A549 (cell line): ENCODE measurements at regions not wholly inside any gene's neighbourhood (a gene's known extent, or its start where the extent isn't known, plus 50 kb on each side); places are given as distances from the start of the nearest gene placed in this dataset.

Source experiments
- ATAC-seq, 2 experiments: fragments of 200-7000 bp in 1 of 2; fragments of >200 bp in 1 of 2; cut with Nextera tagmentation in 1 of 2; cut with Tn5 transposase in 1 of 2; 3 replicates each; pipeline versions ENCODE4 v1.8.0 to v1.9.1; 2018 to 2020; ENCODE audit warnings: mild to moderate bottlenecking in 1 of 2, moderate library complexity in 1 of 2
- CTCF ChIA-PET: fragments of 300-600 bp; sonication (Branson Sonifier 250); formaldehyde crosslinking; extraction: SDS; loops from one replicate; lab custom pipeline; 2021; ENCODE audit warnings: antibody characterized with exemption, inconsistent platforms; lab: Yijun Ruan, JAX
- POLR2A ChIA-PET: fragments of 350-600 bp; formaldehyde crosslinking; extraction: SDS; loops from one replicate; lab custom pipeline; 2021; ENCODE audit warnings: antibody characterized with exemption, inconsistent platforms; lab: Yijun Ruan, JAX
- DNase-seq, 2 experiments: peaks; one replicate each; pipeline versions ENCODE4 v3.0.0 to v3.0.0-alpha.2; 2011 to 2016; ENCODE audit warnings: low read depth in 1 of 2, low spot score in 1 of 2
- FAIRE-seq: peaks from 2 replicates; lab custom pipeline; 2011; peaks lifted over from hg19 to GRCh38; lab: Jason Lieb, UNC
- H3K27ac ChIP-seq, 2 experiments: fragments of >200 bp; sonication (Bioruptor Twin); formaldehyde crosslinking; 3 replicates each; pipeline ENCODE4 v1.5.1; 2016 to 2017
- H3K4me1 ChIP-seq: fragments of >200 bp; sonication (Bioruptor Twin); formaldehyde crosslinking; 3 replicates; pipeline ENCODE4 v1.6.1; 2016
- H3K4me2 ChIP-seq: fragments of >200 bp; sonication (Bioruptor Twin); formaldehyde crosslinking; 3 replicates; pipeline ENCODE4 v1.6.1; 2016
- H3K4me3 ChIP-seq: fragments of >200 bp; sonication (Bioruptor Twin); formaldehyde crosslinking; 3 replicates; pipeline ENCODE4 v1.5.1; 2016
- H3K9me3 ChIP-seq: fragments of >200 bp; sonication (Bioruptor Twin); formaldehyde crosslinking; 3 replicates; pipeline ENCODE4 v1.6.1; 2016
- BCL3 ChIP-seq: fragments of >200 bp; sonication (Bioruptor Twin); formaldehyde crosslinking; IDR thresholded peaks from 3 replicates; pipeline ENCODE4 v1.6.1; 2016
- CBX2 ChIP-seq: fragments of 200-600 bp; sonication (generic); IDR thresholded peaks from 2 replicates; pipeline ENCODE4 v1.6.1; 2016; ENCODE audit warnings: low read depth, mild to moderate bottlenecking, borderline replicate concordance
- CEBPB ChIP-seq, 2 experiments: fragments of >200 bp in 1 of 2; sonication (Bioruptor Twin) in 1 of 2; formaldehyde crosslinking in 1 of 2; IDR thresholded peaks; 2 replicates each; pipeline ENCODE4 v1.6.1; 2012 to 2016
- CHD2 ChIP-seq: fragments of 150-350 bp; IDR thresholded peaks from 2 replicates; pipeline ENCODE4 v1.6.1; 2014; ENCODE audit warnings: low read length; ENCODE audit not compliant: partially characterized antibody
- EHF ChIP-seq: fragments of 250-450 bp; sonication (Bioruptor Pico); IDR thresholded peaks from 2 replicates; pipeline ENCODE4 v1.5.0; 2020; ENCODE audit warnings: mild to moderate bottlenecking
- ESRRA ChIP-seq: fragments of 150-350 bp; IDR thresholded peaks from 2 replicates; pipeline ENCODE4 v1.6.1; 2014; ENCODE audit warnings: mild to moderate bottlenecking, low read length, borderline replicate concordance
- FOSB ChIP-seq: fragments of 250-450 bp; sonication (Bioruptor Pico); IDR thresholded peaks from 2 replicates; pipeline ENCODE4 v1.5.0; 2020; ENCODE audit warnings: mild to moderate bottlenecking, moderate library complexity
- GATA3 ChIP-seq: IDR thresholded peaks from 2 replicates; pipeline ENCODE4 v1.6.1; 2012; ENCODE audit warnings: borderline replicate concordance
- HES2 ChIP-seq: fragments of >200 bp; sonication (Bioruptor Twin); formaldehyde crosslinking; IDR thresholded peaks from 2 replicates; pipeline ENCODE4 v1.6.1; 2016
- HOXA7 ChIP-seq: fragments of 250-450 bp; sonication (Bioruptor Pico); IDR thresholded peaks from 2 replicates; pipeline ENCODE4 v1.5.0; 2020; ENCODE audit warnings: mild to moderate bottlenecking, moderate library complexity
- JUNB ChIP-seq: fragments of >200 bp; sonication (Bioruptor Twin); formaldehyde crosslinking; IDR thresholded peaks from 2 replicates; pipeline ENCODE4 v1.6.1; 2016
- KDM1A ChIP-seq: fragments of 200-600 bp; sonication (generic); IDR thresholded peaks from 2 replicates; pipeline ENCODE4 v1.6.1; 2016; ENCODE audit warnings: low read depth, mild to moderate bottlenecking
- KDM5A ChIP-seq: fragments of 200-600 bp; sonication (generic); IDR thresholded peaks from 2 replicates; pipeline ENCODE4 v1.6.1; 2016; ENCODE audit warnings: antibody characterized with exemption, mild to moderate bottlenecking
- NFE2L2 ChIP-seq: fragments of 150-350 bp; conservative IDR thresholded peaks from 2 replicates; pipeline ENCODE4 v1.6.1; 2014; ENCODE audit warnings: low read length
- POLR2A ChIP-seq: IDR thresholded peaks from 2 replicates; pipeline ENCODE4 v1.6.1; 2012; ENCODE audit warnings: mild to moderate bottlenecking, low read length
- RCOR1 ChIP-seq: fragments of 150-350 bp; IDR thresholded peaks from 2 replicates; pipeline ENCODE4 v1.6.1; 2014; ENCODE audit warnings: antibody characterized with exemption, low read length, low read depth
- SMC3 ChIP-seq: fragments of >200 bp; sonication (Bioruptor Twin); formaldehyde crosslinking; IDR thresholded peaks from 3 replicates; pipeline ENCODE4 v1.6.1; 2018; ENCODE audit warnings: inconsistent platforms
- SREBF2 ChIP-seq: fragments of 450-650 bp; IDR thresholded peaks from 2 replicates; pipeline ENCODE4 v1.6.1; 2014; ENCODE audit warnings: mild to moderate bottlenecking, moderate library complexity
- USF2 ChIP-seq: fragments of 450-650 bp; IDR thresholded peaks from 2 replicates; pipeline ENCODE4 v1.6.1; 2014; ENCODE audit warnings: antibody characterized with exemption
- ZNF302 ChIP-seq: fragments of 250-450 bp; sonication (Bioruptor Pico); IDR thresholded peaks from 2 replicates; pipeline ENCODE4 v1.9.0; 2021; ENCODE audit warnings: inconsistent platforms, mild to moderate bottlenecking, moderate library complexity
- WGBS: methylation state at CpG from one replicate; pipeline ENCODE4 v1.1.6; 2017; ENCODE audit errors: missing lambda C conversion rate; 5-methylcytosine and 5-hydroxymethylcytosine counted together
- TF ChIP-seq, protein P1 (sequence below): fragments of 150-350 bp; IDR thresholded peaks from 2 replicates; pipeline ENCODE4 v1.6.1; 2014; ENCODE audit warnings: low read depth, mild to moderate bottlenecking, low read length
- TF ChIP-seq, protein P2 (sequence below): fragments of 250-450 bp; sonication (Bioruptor Pico); IDR thresholded peaks from 2 replicates; pipeline ENCODE4 v1.5.0; 2020; ENCODE audit warnings: low read depth, mild to moderate bottlenecking, moderate library complexity

DNA sequence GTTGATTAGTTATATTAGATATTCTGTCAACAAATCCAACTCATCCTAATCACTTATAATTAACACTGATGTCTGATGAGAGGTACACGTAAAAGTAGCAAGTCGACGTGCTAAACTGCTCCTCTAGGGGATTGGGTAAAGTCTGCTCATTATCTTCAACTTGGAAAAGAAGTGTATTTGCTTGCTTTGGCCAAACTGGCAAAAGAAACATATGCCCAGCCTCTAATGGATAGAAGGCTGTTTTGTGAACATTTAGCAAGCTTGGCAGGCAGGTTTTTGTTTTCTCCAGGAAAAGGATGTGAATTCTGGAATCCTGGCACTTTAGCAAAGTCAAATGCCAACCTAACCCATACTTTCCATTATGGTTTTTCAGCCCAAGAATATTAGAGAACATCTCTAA lies 264.8 kb downstream of the TBL1XR1 start:
- Histone ChIP-seq H3K27ac (no peak overlapping the region), H3K9me3 (no peaks in the 10 kb centered on the region), H3K4me3 (no peak overlapping the region)
- no peak for DNase-seq
- TF ChIP-seq, protein P1, sequence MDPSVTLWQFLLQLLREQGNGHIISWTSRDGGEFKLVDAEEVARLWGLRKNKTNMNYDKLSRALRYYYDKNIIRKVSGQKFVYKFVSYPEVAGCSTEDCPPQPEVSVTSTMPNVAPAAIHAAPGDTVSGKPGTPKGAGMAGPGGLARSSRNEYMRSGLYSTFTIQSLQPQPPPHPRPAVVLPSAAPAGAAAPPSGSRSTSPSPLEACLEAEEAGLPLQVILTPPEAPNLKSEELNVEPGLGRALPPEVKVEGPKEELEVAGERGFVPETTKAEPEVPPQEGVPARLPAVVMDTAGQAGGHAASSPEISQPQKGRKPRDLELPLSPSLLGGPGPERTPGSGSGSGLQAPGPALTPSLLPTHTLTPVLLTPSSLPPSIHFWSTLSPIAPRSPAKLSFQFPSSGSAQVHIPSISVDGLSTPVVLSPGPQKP = no peak
- no peak for TF ChIP-seq KDM5A
- TF ChIP-seq, all 56 proteins: peak for 0
- ATAC-seq (no peak), FAIRE-seq (no peak)
- ChIA-PET CTCF (interaction anchor here (0.6 kb wide), 1 partner anchor 1391 kb away, joined by 3 read pairs; no protein-coding TSS in a partner anchor), POLR2A (no interaction called here)
- WGBS = 53% methylated on average over 3 of the region's 3 CpGs
- Histone ChIP-seq H3K4me2 (no peak overlapping the region), H3K4me1 (no peaks in the 10 kb centered on the region)

- Histone ChIP-seq H3K4me1 (no peaks in the 10 kb centered on the region), H3K9me3 (no peaks in the 10 kb centered on the region), H3K4me2 (no peak overlapping the region), H3K27ac (no peak overlapping the region)
- no peak for FAIRE-seq
- CTCF ChIA-PET = interaction anchor here (0.6 kb wide), 1 partner anchor 1391 kb away, joined by 3 read pairs; no protein-coding TSS in a partner anchor
- DNase-seq = no peak
- 43% methylated on average over 2 of the region's 2 CpGs for WGBS
- TF ChIP-seq CEBPB (IDR thresholded peaks at IDR 0.05) (no peak), EHF (CRISPR knock-in tag) (no peak), ESRRA (no peak), GATA3 (no peak), FOSB (CRISPR knock-in tag) (no peak), CBX2 (no peak), RCOR1 (no peak), SREBF2 (no peak), SMC3 (no peak), JUNB (no peak), BCL3 (no peak)
- TF ChIP-seq, protein P1 = no peak
- TF ChIP-seq, protein P2, sequence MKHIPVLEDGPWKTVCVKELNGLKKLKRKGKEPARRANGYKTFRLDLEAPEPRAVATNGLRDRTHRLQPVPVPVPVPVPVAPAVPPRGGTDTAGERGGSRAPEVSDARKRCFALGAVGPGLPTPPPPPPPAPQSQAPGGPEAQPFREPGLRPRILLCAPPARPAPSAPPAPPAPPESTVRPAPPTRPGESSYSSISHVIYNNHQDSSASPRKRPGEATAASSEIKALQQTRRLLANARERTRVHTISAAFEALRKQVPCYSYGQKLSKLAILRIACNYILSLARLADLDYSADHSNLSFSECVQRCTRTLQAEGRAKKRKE (CRISPR knock-in tag) = no peak
- TF ChIP-seq, all 56 proteins: peak for 0
- H3K4me3 ChIP-seq = no peak overlapping the region
- POLR2A ChIA-PET = no interaction called here
- no peak for ATAC-seq
Measured at GRCh38 chr3:176931991-176932390, 265.3 kb downstream of the TBL1XR1 start.

DNA sequence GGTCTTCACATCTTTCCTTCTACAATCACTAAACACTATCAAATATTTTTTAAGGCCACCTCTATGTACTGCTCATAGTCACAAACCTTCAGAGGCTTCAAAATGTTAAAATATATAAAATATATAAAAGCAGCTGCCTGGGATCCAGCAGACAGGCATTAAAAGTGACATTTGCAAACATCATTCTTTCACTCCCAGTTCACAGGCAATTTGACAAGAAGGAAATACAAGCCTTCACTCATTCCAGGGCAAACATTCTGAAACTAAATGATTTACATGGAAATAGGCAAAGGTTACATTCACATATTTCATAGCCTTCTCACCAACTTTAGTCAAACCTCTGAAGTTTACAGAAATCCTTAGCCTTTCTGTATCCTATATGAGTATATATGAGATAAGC lies 266.3 kb downstream of the TBL1XR1 start:
- Histone ChIP-seq H3K27ac (no peak overlapping the region), H3K4me3 (no peak overlapping the region), H3K9me3 (no peaks in the 10 kb centered on the region), H3K4me1 (no peaks in the 10 kb centered on the region), H3K4me2 (no peak overlapping the region)
- ATAC-seq = no peak
- no peak for FAIRE-seq
- no peak for TF ChIP-seq USF2
- TF ChIP-seq HOXA7 (CRISPR knock-in tag) = no peak
- no peak for TF ChIP-seq KDM1A
- no peak for TF ChIP-seq HES2
- TF ChIP-seq CHD2 = no peak
- TF ChIP-seq POLR2A = no peak
- TF ChIP-seq NFE2L2 = no peak
- no peak for TF ChIP-seq ZNF302
- ChIA-PET POLR2A (no interaction called here), CTCF (no interaction called here)
- DNase-seq = no peak
